ENCODE measurements at regions not wholly inside any gene's neighbourhood (a gene's known extent, or its start where the extent isn't known, plus 50 kb on each side); places are given as distances from the start of the nearest gene placed in this dataset.

DNA sequence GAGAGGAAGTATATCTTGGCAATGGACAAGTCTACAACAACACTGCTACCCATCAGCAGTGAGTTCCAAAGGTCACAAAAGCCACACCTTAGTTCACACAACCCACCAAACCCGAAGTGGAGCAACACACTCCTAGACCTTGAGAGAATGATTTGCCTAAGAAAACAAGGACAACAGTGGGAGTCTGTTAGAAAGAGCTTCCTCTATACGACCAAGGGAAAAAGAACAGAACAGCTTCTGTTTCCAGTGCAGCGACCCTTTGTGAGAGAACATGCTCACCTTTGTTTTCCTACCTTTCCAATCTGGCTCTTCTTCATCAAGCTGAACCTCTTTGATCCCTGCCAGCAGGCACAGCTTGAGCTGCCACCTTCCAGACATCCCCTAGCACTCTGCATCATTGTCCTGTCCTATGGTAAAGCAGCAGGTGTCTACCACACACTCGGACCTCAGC lies 56.7 kb upstream of the PALMD start (continued):
- TF ChIP-seq, protein P1, sequence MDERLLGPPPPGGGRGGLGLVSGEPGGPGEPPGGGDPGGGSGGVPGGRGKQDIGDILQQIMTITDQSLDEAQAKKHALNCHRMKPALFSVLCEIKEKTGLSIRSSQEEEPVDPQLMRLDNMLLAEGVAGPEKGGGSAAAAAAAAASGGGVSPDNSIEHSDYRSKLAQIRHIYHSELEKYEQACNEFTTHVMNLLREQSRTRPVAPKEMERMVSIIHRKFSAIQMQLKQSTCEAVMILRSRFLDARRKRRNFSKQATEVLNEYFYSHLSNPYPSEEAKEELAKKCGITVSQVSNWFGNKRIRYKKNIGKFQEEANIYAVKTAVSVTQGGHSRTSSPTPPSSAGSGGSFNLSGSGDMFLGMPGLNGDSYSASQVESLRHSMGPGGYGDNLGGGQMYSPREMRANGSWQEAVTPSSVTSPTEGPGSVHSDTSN (CRISPR knock-in tag; IDR thresholded peaks at IDR 0.05) = peak; percentile 30; the same call in 1 of the 2 replicates
- no peak for TF ChIP-seq ATM (IDR thresholded peaks at IDR 0.05; ENCODE audit: borderline replicate concordance)
- TF ChIP-seq, protein P2, sequence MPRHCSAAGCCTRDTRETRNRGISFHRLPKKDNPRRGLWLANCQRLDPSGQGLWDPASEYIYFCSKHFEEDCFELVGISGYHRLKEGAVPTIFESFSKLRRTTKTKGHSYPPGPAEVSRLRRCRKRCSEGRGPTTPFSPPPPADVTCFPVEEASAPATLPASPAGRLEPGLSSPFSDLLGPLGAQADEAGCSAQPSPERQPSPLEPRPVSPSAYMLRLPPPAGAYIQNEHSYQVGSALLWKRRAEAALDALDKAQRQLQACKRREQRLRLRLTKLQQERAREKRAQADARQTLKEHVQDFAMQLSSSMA (CRISPR knock-in tag; IDR thresholded peaks at IDR 0.05) = no peak
- no peak for TF ChIP-seq STAT5B (CRISPR knock-in tag; IDR thresholded peaks at IDR 0.05)
- TF ChIP-seq ZNF543 (CRISPR knock-in tag; IDR thresholded peaks at IDR 0.05) = no peak
- TF ChIP-seq ZNF124 (CRISPR knock-in tag; IDR thresholded peaks at IDR 0.05) = 0 out of 2 replicates have a peak, but pooled peaks have one; percentile 76
- TF ChIP-seq ZNF775 (CRISPR knock-in tag; IDR thresholded peaks at IDR 0.05; ENCODE audit: borderline replicate concordance) = no peak
- no peak for TF ChIP-seq ZNF260 (CRISPR knock-in tag; IDR thresholded peaks at IDR 0.05; ENCODE audit: borderline replicate concordance, low read depth)
- peak; percentile 75 for TF ChIP-seq ZNF609 (CRISPR knock-in tag; IDR thresholded peaks at IDR 0.05; ENCODE audit: borderline replicate concordance)
- TF ChIP-seq AKAP8 (CRISPR knock-in tag; IDR thresholded peaks at IDR 0.05) = no peak
- TF ChIP-seq ZNF552 (CRISPR knock-in tag; IDR thresholded peaks at IDR 0.05; ENCODE audit: borderline replicate concordance) = no peak
- TF ChIP-seq TFDP2 (CRISPR knock-in tag; IDR thresholded peaks at IDR 0.05) = no peak
- TF ChIP-seq, protein P3, sequence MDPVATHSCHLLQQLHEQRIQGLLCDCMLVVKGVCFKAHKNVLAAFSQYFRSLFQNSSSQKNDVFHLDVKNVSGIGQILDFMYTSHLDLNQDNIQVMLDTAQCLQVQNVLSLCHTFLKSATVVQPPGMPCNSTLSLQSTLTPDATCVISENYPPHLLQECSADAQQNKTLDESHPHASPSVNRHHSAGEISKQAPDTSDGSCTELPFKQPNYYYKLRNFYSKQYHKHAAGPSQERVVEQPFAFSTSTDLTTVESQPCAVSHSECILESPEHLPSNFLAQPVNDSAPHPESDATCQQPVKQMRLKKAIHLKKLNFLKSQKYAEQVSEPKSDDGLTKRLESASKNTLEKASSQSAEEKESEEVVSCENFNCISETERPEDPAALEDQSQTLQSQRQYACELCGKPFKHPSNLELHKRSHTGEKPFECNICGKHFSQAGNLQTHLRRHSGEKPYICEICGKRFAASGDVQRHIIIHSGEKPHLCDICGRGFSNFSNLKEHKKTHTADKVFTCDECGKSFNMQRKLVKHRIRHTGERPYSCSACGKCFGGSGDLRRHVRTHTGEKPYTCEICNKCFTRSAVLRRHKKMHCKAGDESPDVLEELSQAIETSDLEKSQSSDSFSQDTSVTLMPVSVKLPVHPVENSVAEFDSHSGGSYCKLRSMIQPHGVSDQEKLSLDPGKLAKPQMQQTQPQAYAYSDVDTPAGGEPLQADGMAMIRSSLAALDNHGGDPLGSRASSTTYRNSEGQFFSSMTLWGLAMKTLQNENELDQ (CRISPR knock-in tag; IDR thresholded peaks at IDR 0.05; ENCODE audit: borderline replicate concordance) = no peak
- peak; percentile 98 for TF ChIP-seq ZNF644 (CRISPR knock-in tag; IDR thresholded peaks at IDR 0.05; ENCODE audit: low read depth)
- TF ChIP-seq ZBTB20 (CRISPR knock-in tag; IDR thresholded peaks at IDR 0.05; ENCODE audit: borderline replicate concordance, low read depth) = 0 out of 2 replicates have a peak, but pooled peaks have one; percentile 16
- TF ChIP-seq REL (CRISPR knock-in tag; conservative IDR thresholded peaks at IDR 0.05) = no peak
- TF ChIP-seq ZNF749 (CRISPR knock-in tag; IDR thresholded peaks at IDR 0.05; ENCODE audit: borderline replicate concordance) = no peak
- TF ChIP-seq TCF7L2 (IDR thresholded peaks at IDR 0.05; ENCODE audit: low read depth, low read length) = peak; percentile 69
- no peak for TF ChIP-seq IRF9 (CRISPR knock-in tag; IDR thresholded peaks at IDR 0.05; ENCODE audit: borderline replicate concordance)
